GM21576 (cell line): ENCODE measurements at regions not wholly inside any gene's neighbourhood (a gene's known extent, or its start where the extent isn't known, plus 50 kb on each side); places are given as distances from the start of the nearest gene placed in this dataset.
"Not testable (repeated sequence)": the region's sequence is repeated elsewhere in the genome, so short reads cannot be mapped to it uniquely, and the experiment has no call there.

Experiments used
- ATAC-seq: cut with Tn5 transposase; IDR thresholded peaks from one replicate; pipeline ENCODE4 v1.9.1; 2021; ENCODE audit warnings: mild to moderate bottlenecking, moderate library complexity; ENCODE audit not compliant: unreplicated experiment

GRCh38 chr4:187615972-187616371 is 379.6 kb upstream of the ZFP42 start:
- no peak for ATAC-seq

- ATAC-seq, result no peak
These were observed 378.5 kb upstream of the ZFP42 start for GRCh38 chr4:187617113-187617512.

GRCh38 chr4:187618701-187619281 is 376.8 kb upstream of the ZFP42 start:
- no peak for ATAC-seq

- no peak for ATAC-seq
These were observed 376.3 kb upstream of the ZFP42 start for GRCh38 chr4:187619319-187619718.

- no peak for ATAC-seq
These were observed 363.1 kb upstream of the ZFP42 start for GRCh38 chr4:187632260-187632995.

- no peak for ATAC-seq
These were observed 362.3 kb upstream of the ZFP42 start for GRCh38 chr4:187633245-187633644.

- ATAC-seq, result no peak
These were observed 338.6 kb upstream of the ZFP42 start for GRCh38 chr4:187656959-187657358.

GRCh38 chr4:187663076-187663475 is 332.5 kb upstream of the ZFP42 start:
- ATAC-seq, result no peak

- no peak for ATAC-seq
These were observed 331.6 kb upstream of the ZFP42 start for GRCh38 chr4:187664011-187664410.

- no peak for ATAC-seq
These were observed 330.5 kb upstream of the ZFP42 start for GRCh38 chr4:187665086-187665485.

- ATAC-seq, result no peak
These were observed 329.5 kb upstream of the ZFP42 start for GRCh38 chr4:187666034-187666433.

- ATAC-seq, result no peak
These were observed 328.7 kb upstream of the ZFP42 start for GRCh38 chr4:187666697-187667494.

- no peak for ATAC-seq
These were observed 327.0 kb upstream of the ZFP42 start for GRCh38 chr4:187668526-187669082.

- not testable (repeated sequence) for ATAC-seq
These were observed 324.1 kb upstream of the ZFP42 start for GRCh38 chr4:187671521-187671920.

- ATAC-seq, result not testable (repeated sequence)
These were observed 323.6 kb upstream of the ZFP42 start for GRCh38 chr4:187671958-187672357.

- ATAC-seq, result not testable (repeated sequence)
These were observed 323.0 kb upstream of the ZFP42 start for GRCh38 chr4:187672526-187672925.

GRCh38 chr4:187679450-187679849 is 316.1 kb upstream of the ZFP42 start:
- no peak for ATAC-seq

- no peak for ATAC-seq
These were observed 310.3 kb upstream of the ZFP42 start for GRCh38 chr4:187685247-187685646.

GRCh38 chr4:187687697-187688096 is 307.9 kb upstream of the ZFP42 start:
- ATAC-seq, result no peak

- ATAC-seq, result no peak
These were observed 302.9 kb upstream of the ZFP42 start for GRCh38 chr4:187692626-187693025.

- not testable (repeated sequence) for ATAC-seq
These were observed 300.0 kb upstream of the ZFP42 start for GRCh38 chr4:187695531-187695930.

GRCh38 chr4:187711586-187711985 is 284.0 kb upstream of the ZFP42 start:
- ATAC-seq, result no peak
